ENCODE measurements at regions not wholly inside any gene's neighbourhood (a gene's known extent, or its start where the extent isn't known, plus 50 kb on each side); places are given as distances from the start of the nearest gene placed in this dataset.

- no peak for DNase-seq (ENCODE audit: low read depth)
- no peak for TF ChIP-seq CTCF (IDR thresholded peaks at IDR 0.05; ENCODE audit: low read depth, low read length, missing control alignments)
- no peak overlapping the region for H3K4me3 ChIP-seq (ENCODE audit: low read depth, low read length)
These were observed 81.9 kb upstream of the RAB11FIP2 start for GRCh38 chr10:118128675-118129074.

- TF ChIP-seq CTCF (IDR thresholded peaks at IDR 0.05; ENCODE audit: low read depth, low read length, missing control alignments): no peak
- H3K4me3 ChIP-seq (ENCODE audit: low read depth, low read length): no peak overlapping the region
- DNase-seq (ENCODE audit: low read depth): no peak
These were observed 72.0 kb upstream of the RAB11FIP2 start for GRCh38 chr10:118118716-118119115.

- TF ChIP-seq CTCF (IDR thresholded peaks at IDR 0.05; ENCODE audit: low read depth, low read length, missing control alignments): no peak
- H3K4me3 ChIP-seq (ENCODE audit: low read depth, low read length): no peak overlapping the region
- DNase-seq (ENCODE audit: low read depth): no peak
These were observed 70.1 kb upstream of the RAB11FIP2 start for GRCh38 chr10:118116715-118117449.

GRCh38 chr10:118116362-118116714, 69.6 kb upstream of the RAB11FIP2 start:
- no peak for TF ChIP-seq CTCF (IDR thresholded peaks at IDR 0.05; ENCODE audit: low read depth, low read length, missing control alignments)
- no peak for DNase-seq (ENCODE audit: low read depth)
- H3K4me3 ChIP-seq (ENCODE audit: low read depth, low read length): no peak overlapping the region

GRCh38 chr10:118115701-118116100, 69.0 kb upstream of the RAB11FIP2 start:
- DNase-seq (ENCODE audit: low read depth): no peak
- no peak overlapping the region for H3K4me3 ChIP-seq (ENCODE audit: low read depth, low read length)
- TF ChIP-seq CTCF (IDR thresholded peaks at IDR 0.05; ENCODE audit: low read depth, low read length, missing control alignments): no peak

GRCh38 chr10:118114992-118115391, 68.3 kb upstream of the RAB11FIP2 start:
- no peak for DNase-seq (ENCODE audit: low read depth)
- no peak for TF ChIP-seq CTCF (IDR thresholded peaks at IDR 0.05; ENCODE audit: low read depth, low read length, missing control alignments)
- H3K4me3 ChIP-seq (ENCODE audit: low read depth, low read length): no peak overlapping the region

GRCh38 chr10:118112543-118113125, 65.9 kb upstream of the RAB11FIP2 start:
- H3K4me3 ChIP-seq (ENCODE audit: low read depth, low read length): no peak overlapping the region
- TF ChIP-seq CTCF (IDR thresholded peaks at IDR 0.05; ENCODE audit: low read depth, low read length, missing control alignments): no peak
- no peak for DNase-seq (ENCODE audit: low read depth)
